A549 (cell line): ENCODE measurements at regions not wholly inside any gene's neighbourhood (a gene's known extent, or its start where the extent isn't known, plus 50 kb on each side); places are given as distances from the start of the nearest gene placed in this dataset.

Experiments used
- ATAC-seq, 2 experiments: fragments of 200-7000 bp in 1 of 2; fragments of >200 bp in 1 of 2; cut with Nextera tagmentation in 1 of 2; cut with Tn5 transposase in 1 of 2; 3 replicates each; pipeline versions ENCODE4 v1.8.0 to v1.9.1; 2018 to 2020; ENCODE audit warnings: mild to moderate bottlenecking in 1 of 2, moderate library complexity in 1 of 2
- CTCF ChIA-PET: fragments of 300-600 bp; sonication (Branson Sonifier 250); formaldehyde crosslinking; extraction: SDS; loops from one replicate; lab custom pipeline; 2021; ENCODE audit warnings: antibody characterized with exemption, inconsistent platforms; lab: Yijun Ruan, JAX
- POLR2A ChIA-PET: fragments of 350-600 bp; formaldehyde crosslinking; extraction: SDS; loops from one replicate; lab custom pipeline; 2021; ENCODE audit warnings: antibody characterized with exemption, inconsistent platforms; lab: Yijun Ruan, JAX
- DNase-seq, 2 experiments: peaks; one replicate each; pipeline versions ENCODE4 v3.0.0 to v3.0.0-alpha.2; 2011 to 2016; ENCODE audit warnings: low read depth in 1 of 2, low spot score in 1 of 2
- FAIRE-seq: peaks from 2 replicates; lab custom pipeline; 2011; peaks lifted over from hg19 to GRCh38; lab: Jason Lieb, UNC
- H3K27ac ChIP-seq, 2 experiments: fragments of >200 bp; sonication (Bioruptor Twin); formaldehyde crosslinking; 3 replicates each; pipeline ENCODE4 v1.5.1; 2016 to 2017
- H3K4me1 ChIP-seq: fragments of >200 bp; sonication (Bioruptor Twin); formaldehyde crosslinking; 3 replicates; pipeline ENCODE4 v1.6.1; 2016
- H3K4me2 ChIP-seq: fragments of >200 bp; sonication (Bioruptor Twin); formaldehyde crosslinking; 3 replicates; pipeline ENCODE4 v1.6.1; 2016
- H3K4me3 ChIP-seq: fragments of >200 bp; sonication (Bioruptor Twin); formaldehyde crosslinking; 3 replicates; pipeline ENCODE4 v1.5.1; 2016
- H3K9me3 ChIP-seq: fragments of >200 bp; sonication (Bioruptor Twin); formaldehyde crosslinking; 3 replicates; pipeline ENCODE4 v1.6.1; 2016
- ATOH8 ChIP-seq: fragments of 250-450 bp; sonication (Bioruptor Pico); IDR thresholded peaks from 2 replicates; pipeline ENCODE4 v1.5.0; 2020; ENCODE audit warnings: low read depth, mild to moderate bottlenecking, moderate library complexity
- CBX2 ChIP-seq: fragments of 200-600 bp; sonication (generic); IDR thresholded peaks from 2 replicates; pipeline ENCODE4 v1.6.1; 2016; ENCODE audit warnings: low read depth, mild to moderate bottlenecking, borderline replicate concordance
- CBX8 ChIP-seq: fragments of 200-600 bp; sonication (generic); IDR thresholded peaks from 2 replicates; pipeline ENCODE4 v1.6.1; 2016
- CEBPB ChIP-seq, 2 experiments: fragments of >200 bp in 1 of 2; sonication (Bioruptor Twin) in 1 of 2; formaldehyde crosslinking in 1 of 2; IDR thresholded peaks; 2 replicates each; pipeline ENCODE4 v1.6.1; 2012 to 2016
- CHD2 ChIP-seq: fragments of 150-350 bp; IDR thresholded peaks from 2 replicates; pipeline ENCODE4 v1.6.1; 2014; ENCODE audit warnings: low read length; ENCODE audit not compliant: partially characterized antibody
- CHD4 ChIP-seq: fragments of 200-600 bp; sonication (generic); IDR thresholded peaks from 2 replicates; pipeline ENCODE4 v1.6.1; 2016; ENCODE audit warnings: antibody characterized with exemption, mild to moderate bottlenecking, borderline replicate concordance
- EHMT2 ChIP-seq: fragments of 200-600 bp; sonication (generic); IDR thresholded peaks from 2 replicates; pipeline ENCODE4 v1.6.1; 2016; ENCODE audit warnings: antibody characterized with exemption, low read depth, mild to moderate bottlenecking, moderate library complexity
- EP300 ChIP-seq, 2 experiments: fragments of >200 bp; sonication (Bioruptor Twin); formaldehyde crosslinking; IDR thresholded peaks; 2 replicates in 1 of 2; 3 replicates in 1 of 2; pipeline ENCODE4 v1.6.1; 2016 to 2017
- ESRRA ChIP-seq: fragments of 150-350 bp; IDR thresholded peaks from 2 replicates; pipeline ENCODE4 v1.6.1; 2014; ENCODE audit warnings: mild to moderate bottlenecking, low read length, borderline replicate concordance
- FOSL2 ChIP-seq, 2 experiments: fragments of 450-650 bp in 1 of 2; fragments of >200 bp in 1 of 2; sonication (Bioruptor Twin) in 1 of 2; formaldehyde crosslinking; IDR thresholded peaks; 2 replicates each; pipeline versions ENCODE4 v1.5.0 to v1.6.1; 2016 to 2020; ENCODE audit warnings: mild to moderate bottlenecking in 1 of 2, moderate library complexity in 1 of 2
- GATA3 ChIP-seq: IDR thresholded peaks from 2 replicates; pipeline ENCODE4 v1.6.1; 2012; ENCODE audit warnings: borderline replicate concordance
- HDAC2 ChIP-seq: fragments of 200-600 bp; sonication (generic); IDR thresholded peaks from 2 replicates; pipeline ENCODE4 v1.6.1; 2016
- HES2 ChIP-seq: fragments of >200 bp; sonication (Bioruptor Twin); formaldehyde crosslinking; IDR thresholded peaks from 2 replicates; pipeline ENCODE4 v1.6.1; 2016
- HOXA7 ChIP-seq: fragments of 250-450 bp; sonication (Bioruptor Pico); IDR thresholded peaks from 2 replicates; pipeline ENCODE4 v1.5.0; 2020; ENCODE audit warnings: mild to moderate bottlenecking, moderate library complexity
- JUN ChIP-seq, 2 experiments: fragments of >200 bp; sonication (Bioruptor Twin); formaldehyde crosslinking; IDR thresholded peaks; 2 replicates in 1 of 2; 3 replicates in 1 of 2; pipeline ENCODE4 v1.6.1; 2016 to 2017
- JUNB ChIP-seq: fragments of >200 bp; sonication (Bioruptor Twin); formaldehyde crosslinking; IDR thresholded peaks from 2 replicates; pipeline ENCODE4 v1.6.1; 2016
- MAX ChIP-seq: IDR thresholded peaks from 2 replicates; pipeline ENCODE4 v1.6.1; 2012
- MAZ ChIP-seq: fragments of 150-350 bp; IDR thresholded peaks from 2 replicates; pipeline ENCODE4 v1.6.1; 2014; ENCODE audit warnings: antibody characterized with exemption, low read depth, low read length, borderline replicate concordance
- NFE2L2 ChIP-seq: fragments of 150-350 bp; conservative IDR thresholded peaks from 2 replicates; pipeline ENCODE4 v1.6.1; 2014; ENCODE audit warnings: low read length
- NPAS2 ChIP-seq: fragments of 250-450 bp; sonication (Bioruptor Pico); IDR thresholded peaks from 2 replicates; pipeline ENCODE4 v1.8.0; 2022; ENCODE audit warnings: mild to moderate bottlenecking, moderate library complexity, borderline replicate concordance
- NR3C1 ChIP-seq: fragments of >200 bp; sonication (Bioruptor Twin); formaldehyde crosslinking; IDR thresholded peaks from 3 replicates; pipeline ENCODE4 v1.6.1; 2017
- PBX3 ChIP-seq: IDR thresholded peaks from 2 replicates; pipeline ENCODE4 v1.6.1; 2012
- PHF8 ChIP-seq: fragments of 200-600 bp; sonication (generic); IDR thresholded peaks from 2 replicates; pipeline ENCODE4 v1.6.1; 2016; ENCODE audit warnings: low read depth, mild to moderate bottlenecking, antibody characterized with exemption, moderate library complexity, borderline replicate concordance
- POLR2AphosphoS2 ChIP-seq: conservative IDR thresholded peaks from 2 replicates; pipeline ENCODE4 v1.6.1; 2012; ENCODE audit warnings: low read length, improper control_type of control experiment, inconsistent platforms
- RAD21 ChIP-seq, 2 experiments: fragments of >200 bp in 1 of 2; sonication (Bioruptor Twin) in 1 of 2; formaldehyde crosslinking in 1 of 2; IDR thresholded peaks in 1 of 2; conservative IDR thresholded peaks in 1 of 2; 2 replicates in 1 of 2; 3 replicates in 1 of 2; pipeline ENCODE4 v1.6.1; 2012 to 2018; ENCODE audit warnings: inconsistent platforms in 1 of 2
- SMC3 ChIP-seq: fragments of >200 bp; sonication (Bioruptor Twin); formaldehyde crosslinking; IDR thresholded peaks from 3 replicates; pipeline ENCODE4 v1.6.1; 2018; ENCODE audit warnings: inconsistent platforms
- TFCP2L1 ChIP-seq: fragments of 250-450 bp; sonication (Bioruptor Pico); IDR thresholded peaks from 2 replicates; pipeline ENCODE4 v1.5.0; 2021; ENCODE audit warnings: mild to moderate bottlenecking
- USF2 ChIP-seq: fragments of 450-650 bp; IDR thresholded peaks from 2 replicates; pipeline ENCODE4 v1.6.1; 2014; ENCODE audit warnings: antibody characterized with exemption
- ZFP36 ChIP-seq: fragments of 450-650 bp; IDR thresholded peaks from 2 replicates; pipeline ENCODE4 v1.6.1; 2014; ENCODE audit warnings: borderline replicate concordance; ENCODE audit not compliant: partially characterized antibody
- WGBS: methylation state at CpG from one replicate; pipeline ENCODE4 v1.1.6; 2017; ENCODE audit errors: missing lambda C conversion rate; 5-methylcytosine and 5-hydroxymethylcytosine counted together

- no peaks in the 10 kb centered on the region for H3K4me1 ChIP-seq
- DNase-seq (no peak), FAIRE-seq (no peak), ATAC-seq (no peak)
- H3K27ac ChIP-seq, result no peak overlapping the region
- peaks cover 4% of the 10 kb centered on the region; the same call in 2 of the 3 replicates for H3K9me3 ChIP-seq
- no peak overlapping the region for H3K4me2 ChIP-seq
- ChIA-PET POLR2A (no interaction called here), CTCF (no interaction called here)
- TF ChIP-seq FOSL2 (IDR thresholded peaks at IDR 0.05) (no peak), FOSL2 (CRISPR knock-in tag; IDR thresholded peaks at IDR 0.05) (no peak), ESRRA (no peak), CHD4 (no peak)
- no peak overlapping the region for H3K4me3 ChIP-seq
Measured at GRCh38 chr5:60470881-60471280, 229.1 kb downstream of the DEPDC1B start.

GRCh38 chr5:60469286-60469685 is 230.7 kb downstream of the DEPDC1B start:
- 94% methylated on average over 1 of the region's 1 CpG for WGBS
- peaks cover 4% of the 10 kb centered on the region; the same call in 2 of the 3 replicates for H3K9me3 ChIP-seq
- peaks cover 4% of the 10 kb centered on the region for H3K4me1 ChIP-seq
- no peak for ATAC-seq
- no peak for FAIRE-seq
- TF ChIP-seq CEBPB (IDR thresholded peaks at IDR 0.05) (no peak), HDAC2 (no peak), USF2 (no peak), NPAS2 (CRISPR knock-in tag) (no peak), JUNB (no peak), RAD21 (conservative IDR thresholded peaks at IDR 0.05 in 1 of 2, IDR thresholded peaks at IDR 0.05 in 1 of 2) (no peak), NR3C1 (no peak)
- TF ChIP-seq, all 56 proteins: peak for 0
- H3K4me3 ChIP-seq, result no peak overlapping the region
- ChIA-PET CTCF (interaction anchor here (1.0 kb wide), 1 partner anchor 659 kb away, joined by 3 read pairs; no protein-coding TSS in a partner anchor), POLR2A (no interaction called here)
- DNase-seq, result no peak
- no peak overlapping the region for H3K27ac ChIP-seq
- H3K4me2 ChIP-seq, result no peak overlapping the region

- CTCF ChIA-PET, result interaction anchor here (0.6 to 1.6 kb wide), 3 partner anchors 11 to 82 kb away, joined by 3 read pairs; no protein-coding TSS in a partner anchor
- peak overlapping the region; percentile 66 to 77 for H3K27ac ChIP-seq
- DNase-seq, result peak; percentile 35 to 95
- TF ChIP-seq TFCP2L1 (CRISPR knock-in tag), result no peak
- no peak for TF ChIP-seq PBX3
- peak; percentile 31; the same call in 1 of the 2 replicates for TF ChIP-seq FOSL2 (IDR thresholded peaks at IDR 0.05)
- peak; percentile 69 for TF ChIP-seq FOSL2 (CRISPR knock-in tag; IDR thresholded peaks at IDR 0.05)
- no peak for TF ChIP-seq EHMT2
- TF ChIP-seq NFE2L2, result no peak
- peak; percentile 59; the same call in 1 of the 2 replicates for TF ChIP-seq JUNB
- TF ChIP-seq EP300 (IDR thresholded peaks at IDR 0.05), result peak; percentile 71 to 81; a peak in 4 of 5 replicates
- TF ChIP-seq CEBPB (IDR thresholded peaks at IDR 0.05), result peak; percentile 94 to 99
- no peak for TF ChIP-seq HDAC2
- no peak for TF ChIP-seq CBX2
- peak; percentile 85; the same call in 1 of the 2 replicates for TF ChIP-seq HES2
- TF ChIP-seq CHD2, result no peak
- TF ChIP-seq RAD21 (conservative IDR thresholded peaks at IDR 0.05 in 1 of 2, IDR thresholded peaks at IDR 0.05 in 1 of 2), result peak; percentile 6 to 54; a peak in 4 of 5 replicates
- no peak for TF ChIP-seq USF2
- TF ChIP-seq JUN (IDR thresholded peaks at IDR 0.05), result peak; percentile 65 to 88; a peak in 4 of 5 replicates
- peak; percentile 51 for TF ChIP-seq MAX
- no peak for TF ChIP-seq ATOH8 (CRISPR knock-in tag)
- peak; percentile 100 for TF ChIP-seq GATA3
- TF ChIP-seq CBX8, result no peak
- TF ChIP-seq MAZ, result no peak
- no peak for TF ChIP-seq PHF8
- peak; percentile 50; the same call in 2 of the 3 replicates for TF ChIP-seq SMC3
- TF ChIP-seq POLR2AphosphoS2, result no peak
- TF ChIP-seq ZFP36, result no peak
- no peak for TF ChIP-seq HOXA7 (CRISPR knock-in tag)
Measured at GRCh38 chr5:60463179-60463868, 236.6 kb downstream of the DEPDC1B start.

More at GRCh38 chr5:60463179-60463868, 236.6 kb downstream of the DEPDC1B start:
- peak overlapping the region; percentile 47 for H3K4me2 ChIP-seq
- ATAC-seq (peak; percentile 89 to 95), FAIRE-seq (peak; percentile 23)
- H3K4me1 ChIP-seq, result peaks cover 32% of the 10 kb centered on the region
- H3K4me3 ChIP-seq, result no peak overlapping the region
- WGBS, result 4% methylated on average over 5 of the region's 5 CpGs
- no peaks in the 10 kb centered on the region for H3K9me3 ChIP-seq
- POLR2A ChIA-PET, result interaction anchor here (1.0 kb wide), 1 partner anchor 24 kb away, joined by 5 read pairs; no protein-coding TSS in a partner anchor
